ENCODE measurements at regions not wholly inside any gene's neighbourhood (a gene's known extent, or its start where the extent isn't known, plus 50 kb on each side); places are given as distances from the start of the nearest gene placed in this dataset.

- no peak for DNase-seq
- Mint-ChIP-seq H3K27ac (ENCODE audit: unreplicated experiment) (no peak overlapping the region), H3K36me3 (ENCODE audit: unreplicated experiment) (no peaks in the 10 kb centered on the region), H3K4me1 (ENCODE audit: low read depth, unreplicated experiment) (no peaks in the 10 kb centered on the region), H3K27me3 (ENCODE audit: unreplicated experiment) (no peaks in the 10 kb centered on the region), H3K9me3 (ENCODE audit: unreplicated experiment) (no peaks in the 10 kb centered on the region), H3K4me3 (ENCODE audit: unreplicated experiment) (no peak overlapping the region)
- no peak for TF ChIP-seq CTCF (IDR thresholded peaks at IDR 0.05; ENCODE audit: partially characterized antibody, unreplicated experiment)
Observed at GRCh38 chr5:4860631-4861030, 279.5 kb upstream of the ADAMTS16 start.

- H3K4me3 Mint-ChIP-seq (ENCODE audit: unreplicated experiment), result no peak overlapping the region
- no peaks in the 10 kb centered on the region for H3K9me3 Mint-ChIP-seq (ENCODE audit: unreplicated experiment)
- H3K27ac Mint-ChIP-seq (ENCODE audit: unreplicated experiment), result no peak overlapping the region
- TF ChIP-seq CTCF (IDR thresholded peaks at IDR 0.05; ENCODE audit: partially characterized antibody, unreplicated experiment), result peak; percentile 81
- no peaks in the 10 kb centered on the region for H3K27me3 Mint-ChIP-seq (ENCODE audit: unreplicated experiment)
- no peaks in the 10 kb centered on the region for H3K36me3 Mint-ChIP-seq (ENCODE audit: unreplicated experiment)
- no peak for DNase-seq
- no peaks in the 10 kb centered on the region for H3K4me1 Mint-ChIP-seq (ENCODE audit: low read depth, unreplicated experiment)
Observed at GRCh38 chr5:4862500-4862899, 277.6 kb upstream of the ADAMTS16 start.

GRCh38 chr5:4866131-4866659, 273.9 kb upstream of the ADAMTS16 start:
- Mint-ChIP-seq H3K4me1 (ENCODE audit: low read depth, unreplicated experiment) (no peaks in the 10 kb centered on the region), H3K9me3 (ENCODE audit: unreplicated experiment) (no peaks in the 10 kb centered on the region), H3K27me3 (ENCODE audit: unreplicated experiment) (no peaks in the 10 kb centered on the region), H3K36me3 (ENCODE audit: unreplicated experiment) (no peaks in the 10 kb centered on the region), H3K4me3 (ENCODE audit: unreplicated experiment) (no peak overlapping the region), H3K27ac (ENCODE audit: unreplicated experiment) (no peak overlapping the region)
- DNase-seq, result no peak
- TF ChIP-seq CTCF (IDR thresholded peaks at IDR 0.05; ENCODE audit: partially characterized antibody, unreplicated experiment), result no peak

GRCh38 chr5:4866817-4867216, 273.3 kb upstream of the ADAMTS16 start:
- Mint-ChIP-seq H3K4me3 (ENCODE audit: unreplicated experiment) (no peak overlapping the region), H3K9me3 (ENCODE audit: unreplicated experiment) (no peaks in the 10 kb centered on the region), H3K36me3 (ENCODE audit: unreplicated experiment) (no peaks in the 10 kb centered on the region), H3K27ac (ENCODE audit: unreplicated experiment) (no peak overlapping the region), H3K4me1 (ENCODE audit: low read depth, unreplicated experiment) (peaks cover 1% of the 10 kb centered on the region), H3K27me3 (ENCODE audit: unreplicated experiment) (no peaks in the 10 kb centered on the region)
- TF ChIP-seq CTCF (IDR thresholded peaks at IDR 0.05; ENCODE audit: partially characterized antibody, unreplicated experiment), result no peak
- DNase-seq, result no peak

- Mint-ChIP-seq H3K36me3 (ENCODE audit: unreplicated experiment) (no peaks in the 10 kb centered on the region), H3K27me3 (ENCODE audit: unreplicated experiment) (no peaks in the 10 kb centered on the region)
Observed at GRCh38 chr5:4868140-4868735, 271.9 kb upstream of the ADAMTS16 start.

More at GRCh38 chr5:4868140-4868735, 271.9 kb upstream of the ADAMTS16 start:
- Mint-ChIP-seq H3K4me1 (ENCODE audit: low read depth, unreplicated experiment) (peaks cover 1% of the 10 kb centered on the region), H3K4me3 (ENCODE audit: unreplicated experiment) (no peak overlapping the region), H3K27ac (ENCODE audit: unreplicated experiment) (no peak overlapping the region), H3K9me3 (ENCODE audit: unreplicated experiment) (no peaks in the 10 kb centered on the region)
- peak; percentile 96 for TF ChIP-seq CTCF (IDR thresholded peaks at IDR 0.05; ENCODE audit: partially characterized antibody, unreplicated experiment)
- DNase-seq, result peak; percentile 84

All from glutamatergic neuron (in vitro differentiated cells).